Inflammatory macrophage treated with lipopolysaccharide for 4 hours (primary cell): ENCODE measurements at regions not wholly inside any gene's neighbourhood (a gene's known extent, or its start where the extent isn't known, plus 50 kb on each side); places are given as distances from the start of the nearest gene placed in this dataset.

Source experiments
- DNase-seq: peaks from one replicate; pipeline ENCODE4 v3.0.0-alpha.2; 2020

DNA sequence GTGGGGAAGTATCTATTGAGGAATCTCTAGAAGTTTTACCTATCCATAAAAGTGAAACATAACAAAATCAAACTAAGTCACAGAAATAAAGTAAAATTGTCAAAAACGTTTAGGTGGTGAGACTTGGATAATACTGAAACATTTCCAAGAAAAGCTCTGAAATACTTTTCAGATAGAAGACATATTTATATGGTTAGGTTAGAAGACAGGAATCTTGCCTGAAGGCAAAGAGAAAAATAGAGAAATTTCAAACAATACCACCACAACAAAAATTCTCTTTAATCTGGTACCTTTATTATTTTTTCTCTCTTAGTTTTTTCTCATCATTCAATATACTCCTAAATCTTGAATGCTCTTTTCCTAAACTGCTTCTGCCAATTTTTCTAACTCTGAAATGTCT, 222.7 kb upstream of the PLSCR5 start:
- DNase-seq: no peak

DNA sequence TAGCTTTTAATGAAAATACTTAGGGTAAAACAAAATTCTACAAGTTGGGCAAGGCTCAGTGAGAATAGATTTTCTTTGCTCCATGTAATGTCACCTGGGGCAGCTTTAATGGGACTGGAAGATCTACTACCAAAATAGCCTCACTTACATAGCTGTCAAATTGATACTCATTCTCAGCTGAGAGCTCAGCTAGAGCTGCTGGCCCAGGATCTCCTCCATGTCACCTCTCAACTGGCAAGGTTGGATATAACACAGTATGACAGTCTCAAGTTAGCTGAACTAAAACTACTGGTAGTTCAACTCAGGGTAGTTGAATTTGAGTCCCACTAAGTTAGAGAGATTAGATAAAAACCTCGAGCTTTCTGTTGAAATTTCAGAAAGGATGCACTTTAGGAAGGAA, 218.5 kb upstream of the PLSCR5 start:
- DNase-seq: no peak

DNA sequence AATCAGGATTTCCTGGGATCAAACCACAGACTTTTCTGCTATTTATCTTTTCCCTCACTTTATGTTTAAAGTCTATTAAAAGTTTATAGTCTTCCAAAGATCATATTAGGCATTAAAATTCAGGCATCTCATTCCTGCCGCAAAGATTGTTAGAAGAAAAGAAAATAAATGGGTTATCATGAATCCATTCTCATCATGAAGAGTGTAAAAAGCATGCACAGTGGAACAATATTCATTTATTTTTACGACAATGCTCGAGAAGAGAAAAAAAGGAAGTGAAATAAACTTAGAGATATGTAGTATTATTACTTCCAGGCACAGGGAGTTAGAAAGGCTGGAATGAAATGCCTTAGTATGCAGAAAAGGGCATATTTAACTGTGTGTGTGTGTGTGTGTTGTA, 213.7 kb upstream of the PLSCR5 start:
- DNase-seq: no peak

DNA sequence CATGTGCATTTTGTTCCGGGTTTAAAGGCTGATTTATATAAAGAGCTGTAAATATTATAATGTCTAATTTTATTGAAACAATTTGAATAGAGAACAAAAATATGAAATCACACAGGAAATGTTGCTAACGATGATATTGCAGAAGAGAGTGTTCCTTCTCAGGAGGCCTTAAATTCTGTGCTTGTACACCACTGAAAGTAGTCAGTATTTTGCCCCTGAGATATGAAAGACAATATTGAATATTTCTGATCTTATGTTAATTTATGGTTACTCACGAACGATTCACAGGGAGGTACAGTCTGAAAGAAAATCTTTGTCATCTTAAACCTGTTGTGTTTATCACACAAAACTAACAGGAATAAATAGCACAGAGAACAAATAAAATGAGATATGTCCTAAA, 213.2 kb upstream of the PLSCR5 start:
- DNase-seq: no peak

DNA sequence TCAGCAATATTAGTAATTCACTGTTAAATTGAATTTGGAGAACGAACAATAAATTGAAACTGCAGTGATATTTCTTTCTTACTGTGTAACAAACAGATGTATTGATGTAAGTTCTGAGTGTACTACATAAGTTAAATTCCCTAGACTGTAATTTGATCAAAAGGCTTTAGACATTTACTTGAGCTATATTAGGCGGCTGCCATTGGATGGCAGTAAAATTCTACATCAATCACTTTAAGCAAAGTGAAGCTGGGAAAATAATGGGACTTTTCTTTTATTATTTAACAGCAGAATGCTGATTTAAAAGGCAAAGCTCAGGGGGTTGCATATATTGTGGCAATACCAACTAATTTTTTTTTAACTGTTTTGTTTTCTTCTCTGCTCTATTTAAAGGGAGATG, 212.6 kb upstream of the PLSCR5 start:
- DNase-seq: no peak

DNA sequence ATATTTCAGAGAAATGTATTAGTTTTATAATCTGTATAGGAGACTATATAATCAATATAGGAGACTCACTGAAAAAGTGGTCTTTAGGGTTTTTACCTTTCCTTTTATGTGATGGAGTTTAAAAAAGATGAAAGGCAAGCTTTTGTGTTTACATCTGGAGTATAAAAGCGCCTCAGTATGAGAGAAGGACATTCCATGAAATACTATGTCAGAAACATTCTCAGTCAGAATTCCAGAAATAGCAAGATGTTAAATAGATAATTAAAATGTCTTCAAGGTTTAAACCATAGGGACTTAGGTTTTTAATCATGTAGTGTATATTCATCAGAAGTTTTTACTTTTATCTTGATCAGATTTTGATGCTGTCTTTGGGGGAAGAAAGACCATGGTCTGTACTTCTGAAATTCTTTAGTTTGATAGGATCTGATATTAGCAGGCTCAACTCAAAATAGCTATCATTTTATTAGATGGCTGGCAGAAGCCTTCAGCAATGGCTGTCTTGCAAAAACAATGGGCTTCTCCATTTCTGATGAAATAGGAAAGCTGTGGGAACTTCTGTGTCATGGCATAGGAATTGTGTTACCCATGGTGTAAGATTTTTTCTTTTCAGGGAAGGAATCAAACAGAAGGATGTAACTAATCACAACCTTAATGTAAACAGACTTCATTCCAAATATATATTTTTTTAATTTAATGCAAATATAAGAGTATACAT, 209.6 kb upstream of the PLSCR5 start:
- DNase-seq: no peak

DNA sequence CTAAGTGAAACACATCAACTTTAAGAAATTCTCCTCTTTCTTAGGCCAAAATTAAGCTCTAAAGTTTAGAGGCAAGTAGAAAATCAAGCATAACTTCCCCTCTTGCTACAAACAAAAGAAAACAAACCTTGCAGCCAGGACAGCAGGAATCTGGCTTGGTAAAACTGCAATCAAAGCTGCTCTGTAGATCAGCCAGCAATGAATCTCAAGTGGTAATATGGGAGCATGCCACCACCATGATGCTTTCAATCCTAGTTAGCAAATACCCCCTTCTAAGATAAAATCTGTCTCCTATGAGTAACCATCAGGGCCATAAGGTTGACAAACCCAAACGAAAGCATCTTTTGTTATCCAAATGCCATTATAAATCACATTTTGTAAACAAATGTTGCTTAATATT, 208.3 kb upstream of the PLSCR5 start:
- no peak for DNase-seq

DNA sequence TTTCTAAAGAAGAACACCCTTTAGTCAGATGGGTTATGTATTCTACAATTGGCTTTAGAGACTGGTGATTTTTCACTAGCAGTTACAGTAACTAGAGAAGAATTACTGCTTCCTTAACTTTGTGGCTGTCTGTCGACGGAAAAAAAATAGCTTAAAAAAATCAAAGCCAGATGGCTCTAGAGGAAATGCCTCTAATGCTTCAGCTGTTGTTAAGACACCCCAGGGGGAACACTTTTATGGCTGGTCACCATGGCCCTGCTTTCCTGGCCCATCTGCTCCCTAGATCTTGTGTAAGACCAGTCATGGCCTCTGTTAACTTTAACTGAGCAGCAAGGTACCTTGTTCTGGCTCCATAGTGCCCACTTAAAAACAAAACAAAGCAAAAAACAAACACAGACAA, 198.6 kb upstream of the PLSCR5 start:
- DNase-seq: no peak

DNA sequence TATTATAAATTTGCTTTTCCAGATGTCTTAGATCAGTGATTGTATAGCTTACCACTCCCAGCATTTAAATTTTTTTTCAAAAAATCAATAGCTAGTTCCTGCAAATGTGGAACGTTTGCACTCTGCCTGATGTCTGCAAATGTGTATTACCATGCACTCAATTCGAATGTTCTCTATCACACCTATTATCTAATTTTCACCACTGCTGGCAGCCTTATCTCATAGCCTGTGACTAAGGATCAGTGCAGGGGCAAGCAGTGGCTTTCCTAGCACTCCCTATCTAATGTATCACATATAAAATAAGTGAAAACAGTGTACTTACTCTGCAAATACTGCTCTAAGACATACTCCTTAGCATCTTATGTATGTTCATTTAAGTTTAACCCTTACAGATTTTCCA, 196.3 kb upstream of the PLSCR5 start:
- DNase-seq: no peak

DNA sequence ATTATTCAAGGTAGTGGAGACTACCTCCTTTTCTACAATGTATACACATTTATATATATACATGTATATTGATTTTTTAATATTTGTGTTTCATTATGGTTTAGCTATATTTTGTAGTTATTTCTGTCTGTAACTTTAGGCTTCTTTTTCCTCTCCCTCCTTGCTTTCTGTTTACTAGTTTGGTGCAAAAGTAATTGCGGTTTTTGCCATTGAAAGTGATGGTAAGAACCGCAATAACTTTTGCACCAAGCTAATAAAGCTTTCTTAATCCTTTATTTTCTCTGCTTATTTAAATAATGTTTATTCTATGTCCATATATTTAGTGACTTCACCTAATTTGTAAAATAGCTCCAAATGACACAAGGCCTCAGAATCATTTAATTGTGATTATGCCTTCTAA, 195.3 kb upstream of the PLSCR5 start:
- no peak for DNase-seq

DNA sequence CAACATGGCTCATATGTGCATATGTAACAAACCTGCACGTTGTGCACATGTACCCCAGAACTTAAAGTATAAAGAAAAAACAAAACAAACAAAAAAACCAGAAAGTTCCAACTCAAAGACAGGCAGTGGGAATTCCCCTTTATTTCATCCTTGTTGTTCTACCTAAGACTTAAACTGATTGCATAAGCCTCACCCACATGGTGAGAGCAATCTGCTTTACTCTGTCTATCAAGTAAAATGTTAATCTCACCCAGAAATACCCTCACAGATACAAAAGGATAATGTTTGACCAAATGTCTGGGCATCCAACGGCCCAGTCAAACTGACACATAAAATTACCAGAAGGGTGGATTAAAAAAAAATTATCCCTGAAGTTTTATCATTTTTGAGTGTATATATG, 190.9 kb upstream of the PLSCR5 start:
- no peak for DNase-seq

DNA sequence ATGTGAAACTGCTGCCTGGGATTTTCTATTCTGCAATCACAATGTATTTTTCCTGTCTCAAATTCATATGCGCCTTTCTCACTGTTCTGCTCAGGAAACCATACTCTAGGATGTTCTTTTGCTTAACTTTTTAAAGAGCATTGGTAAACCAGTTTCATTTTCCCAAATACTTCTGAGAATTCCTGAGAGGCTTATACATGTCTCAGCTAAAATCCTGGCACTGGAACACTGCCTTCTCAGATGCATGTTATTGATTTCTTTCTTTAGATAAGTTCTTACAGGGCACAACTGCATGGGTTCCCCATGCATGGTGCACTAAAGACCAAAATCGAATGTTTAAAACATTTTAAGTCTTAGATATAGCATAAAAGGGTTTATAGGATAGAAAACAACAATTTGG, 178.3 kb upstream of the PLSCR5 start:
- DNase-seq: no peak

DNA sequence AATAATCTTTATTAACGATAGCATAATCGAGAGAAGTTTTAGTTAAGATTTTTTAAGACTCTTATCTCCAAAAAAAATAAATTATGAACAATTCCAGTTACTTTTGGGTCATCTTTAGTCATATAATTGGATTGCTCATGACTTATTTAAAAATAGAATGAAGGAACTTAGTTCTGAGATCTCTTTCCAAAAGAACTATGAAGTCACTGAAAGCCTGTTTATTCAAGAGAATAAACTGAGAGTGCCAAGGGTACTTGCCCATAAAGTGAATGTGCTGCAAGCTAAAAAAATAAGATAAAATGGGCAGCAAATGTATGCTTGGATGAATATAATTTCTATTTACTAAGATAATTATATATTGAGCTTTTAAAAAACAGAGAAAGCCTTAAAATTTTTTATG, 176.5 kb upstream of the PLSCR5 start:
- DNase-seq: no peak

DNA sequence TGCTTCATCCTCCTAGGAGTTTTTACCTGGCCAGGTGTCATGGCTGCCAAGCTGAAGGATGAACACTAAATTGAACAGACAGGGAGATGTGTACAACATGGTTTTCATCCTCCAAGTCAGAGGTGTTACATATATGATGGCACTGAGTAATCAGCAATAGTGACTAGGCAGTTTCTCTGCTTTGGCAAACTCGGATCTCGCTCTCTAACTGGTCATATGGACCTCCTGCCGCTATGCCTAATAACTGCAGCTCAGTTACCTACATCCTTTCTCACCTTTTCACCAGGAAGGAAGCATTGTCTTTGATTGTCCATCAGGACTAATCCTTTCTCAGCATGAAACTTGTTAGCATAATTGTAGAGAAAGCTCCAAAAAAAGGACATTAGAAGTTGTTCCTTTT, 175.9 kb upstream of the PLSCR5 start:
- no peak for DNase-seq

DNA sequence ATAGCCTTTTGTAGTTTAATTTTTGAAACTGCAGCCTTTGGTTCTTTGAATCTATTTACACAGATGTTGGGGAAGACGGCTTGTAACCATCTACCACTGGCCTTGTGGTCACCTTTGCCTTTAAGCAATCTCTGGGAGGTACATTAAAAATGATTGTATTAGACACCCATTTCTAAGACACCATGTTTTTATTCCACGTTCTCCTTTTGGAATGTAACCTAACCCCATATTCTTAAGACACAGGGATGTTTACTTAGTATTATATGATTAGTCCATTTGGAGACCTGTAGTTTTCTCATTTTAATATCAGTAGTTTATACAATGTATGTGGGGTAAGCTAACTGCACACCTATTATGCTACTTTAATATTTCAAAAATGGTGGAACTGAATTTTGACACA, 175.1 kb upstream of the PLSCR5 start:
- no peak for DNase-seq

DNA sequence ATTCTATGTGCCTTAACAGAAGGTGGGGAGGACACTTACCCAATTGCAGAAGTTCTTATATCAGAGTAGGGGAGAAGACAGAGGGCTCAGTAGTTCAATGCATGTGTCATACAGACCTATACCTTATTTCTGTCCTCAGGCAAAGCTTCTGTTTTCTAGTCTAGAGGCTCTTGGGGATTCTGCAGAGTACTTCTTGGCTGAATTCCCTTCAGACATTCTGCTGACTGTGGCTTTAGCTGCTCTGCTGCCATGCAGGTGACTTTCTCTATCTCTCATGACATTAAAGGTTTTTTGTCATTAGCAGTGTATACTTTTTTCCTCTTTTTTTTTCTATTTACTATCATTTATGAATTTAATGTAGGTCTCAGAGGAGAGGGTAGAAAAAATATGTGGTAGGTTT, 172.8 kb upstream of the PLSCR5 start:
- no peak for DNase-seq

DNA sequence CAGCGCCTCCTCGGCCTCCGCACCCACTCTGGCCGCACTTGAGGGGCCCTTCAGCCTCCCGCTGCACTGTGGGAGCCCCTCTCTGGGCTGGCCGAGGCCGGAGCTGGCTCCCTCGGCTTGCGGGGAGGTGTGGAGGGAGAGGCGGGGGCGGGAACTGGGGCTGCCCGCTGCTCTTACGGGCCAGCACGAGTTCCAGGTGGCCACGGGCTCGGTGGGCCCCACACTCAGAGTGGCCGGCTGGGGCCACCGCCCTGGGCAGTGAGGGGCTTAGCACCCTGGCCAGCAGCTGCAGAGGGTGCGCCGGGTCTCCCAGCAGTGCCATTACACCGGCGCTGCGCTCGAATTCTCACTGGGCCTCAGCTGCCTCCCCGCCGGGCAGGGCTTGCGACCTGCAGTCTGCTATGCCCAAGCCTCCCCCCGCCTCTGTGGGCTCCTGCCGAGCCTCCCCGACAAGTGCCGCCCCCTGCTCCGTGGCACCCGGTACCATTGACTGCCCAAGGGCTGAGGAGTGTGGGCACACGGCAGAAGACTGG, 167.1 kb upstream of the PLSCR5 start:
- no peak for DNase-seq

DNA sequence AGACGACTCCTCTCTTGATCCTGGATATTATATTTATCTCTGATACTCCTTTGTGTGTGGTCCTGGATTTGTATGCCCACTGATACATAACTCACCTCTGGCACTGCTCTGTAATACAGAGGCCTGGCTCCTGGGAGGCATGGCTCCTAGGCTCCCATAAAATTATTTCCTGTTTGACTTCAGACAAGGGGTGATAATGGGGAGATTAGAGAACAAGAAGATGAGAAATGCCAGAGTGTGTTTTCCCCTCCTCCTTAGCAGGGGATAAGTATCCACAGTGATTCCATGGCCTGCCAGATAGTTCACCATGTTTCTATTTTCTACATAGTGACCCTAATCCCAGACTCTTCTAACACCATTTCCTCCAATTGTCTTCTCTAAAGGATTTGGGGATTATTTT, 165.7 kb upstream of the PLSCR5 start:
- no peak for DNase-seq

DNA sequence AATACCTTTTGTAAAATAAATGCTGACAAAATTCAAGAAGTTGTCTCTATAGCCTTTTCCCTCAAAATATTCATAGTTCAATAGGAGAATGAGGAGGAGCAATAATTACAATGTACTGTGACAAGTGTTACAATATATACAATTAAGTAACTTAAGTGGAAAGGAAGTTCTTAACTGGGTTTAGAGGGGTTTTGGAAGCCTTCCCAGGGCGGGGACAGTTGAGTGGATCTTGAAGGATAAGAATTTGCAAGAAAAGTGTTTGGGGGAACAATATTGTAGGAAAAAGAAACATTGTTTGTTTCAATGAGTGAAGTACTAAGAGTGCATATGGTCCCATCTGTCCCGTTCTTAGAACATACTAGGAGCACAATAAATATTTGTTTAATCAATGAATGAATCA, 165.2 kb upstream of the PLSCR5 start:
- DNase-seq: no peak

DNA sequence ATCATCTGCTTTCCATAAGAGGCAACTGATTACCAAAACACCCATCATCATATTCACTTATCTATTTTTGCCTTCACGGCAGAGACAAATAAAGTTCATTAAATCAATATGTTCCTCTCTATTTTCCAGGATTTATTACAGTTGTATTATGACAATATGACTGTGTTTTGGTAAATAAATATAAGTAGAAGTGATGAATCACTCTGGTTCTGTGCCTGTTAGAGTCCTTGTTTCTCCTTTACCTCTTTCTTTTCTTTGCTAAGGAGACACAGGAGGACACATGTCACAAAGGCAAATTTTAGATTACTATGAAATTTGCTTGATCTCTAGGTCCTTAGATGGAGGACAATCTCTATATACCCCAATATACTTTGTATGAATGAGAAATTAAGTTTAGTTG, 152.6 kb upstream of the PLSCR5 start:
- no peak for DNase-seq

DNA sequence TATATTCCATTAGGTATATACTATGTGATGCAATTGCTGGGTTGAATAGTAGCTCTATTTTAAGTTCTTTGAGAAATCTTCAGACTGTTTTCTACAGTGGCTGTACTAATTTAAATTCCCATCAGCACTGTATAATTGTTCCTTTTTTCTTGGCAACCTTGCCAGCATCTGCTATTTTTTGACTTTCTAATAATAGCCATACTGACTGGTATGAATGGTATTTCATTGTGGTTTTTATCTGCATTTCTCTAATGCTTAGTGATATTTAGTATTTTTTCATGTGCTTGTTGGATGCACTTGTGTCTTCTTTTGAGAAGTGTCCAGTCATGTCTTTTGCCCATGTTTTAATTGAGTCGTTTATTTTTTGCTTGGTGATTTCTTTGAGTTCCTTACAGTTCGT, 145.1 kb upstream of the PLSCR5 start:
- no peak for DNase-seq

DNA sequence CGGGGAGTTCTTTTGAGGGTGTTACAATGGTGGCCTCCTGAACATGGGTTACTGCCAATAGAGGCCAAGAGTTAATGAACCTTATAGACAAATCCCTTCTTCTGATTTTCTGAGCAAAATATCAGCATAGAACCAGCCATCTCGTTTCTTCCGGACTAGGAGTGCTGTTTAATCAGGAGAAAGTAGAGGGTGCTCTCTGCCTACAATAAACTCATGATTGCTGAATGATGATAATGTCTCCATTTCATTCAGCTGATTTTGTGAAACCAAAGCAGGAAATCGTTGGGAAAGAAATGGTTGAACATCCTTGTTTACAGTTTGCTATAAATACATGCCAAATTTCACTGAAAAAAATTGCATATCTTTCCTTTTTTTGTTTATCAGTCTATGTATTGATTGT, 142.8 kb upstream of the PLSCR5 start:
- DNase-seq: no peak

DNA sequence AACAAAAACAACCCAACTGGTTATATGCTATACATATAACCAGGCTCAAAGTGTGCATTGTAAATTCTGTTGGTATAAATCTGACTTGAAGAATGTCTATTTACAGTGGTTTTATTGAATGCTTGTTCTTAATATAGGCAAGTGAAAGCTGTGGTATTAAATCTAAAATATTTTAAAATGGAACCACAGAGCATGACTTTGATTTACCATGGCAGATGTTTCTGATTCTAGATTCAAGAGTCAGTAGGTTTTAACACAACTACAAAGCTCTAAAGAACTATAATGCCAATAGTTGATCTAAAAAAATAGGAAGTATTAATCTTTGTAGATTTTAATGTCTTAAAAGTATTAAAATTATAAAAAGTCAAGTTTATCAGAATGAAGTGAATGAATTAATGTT, 141.9 kb upstream of the PLSCR5 start:
- no peak for DNase-seq

DNA sequence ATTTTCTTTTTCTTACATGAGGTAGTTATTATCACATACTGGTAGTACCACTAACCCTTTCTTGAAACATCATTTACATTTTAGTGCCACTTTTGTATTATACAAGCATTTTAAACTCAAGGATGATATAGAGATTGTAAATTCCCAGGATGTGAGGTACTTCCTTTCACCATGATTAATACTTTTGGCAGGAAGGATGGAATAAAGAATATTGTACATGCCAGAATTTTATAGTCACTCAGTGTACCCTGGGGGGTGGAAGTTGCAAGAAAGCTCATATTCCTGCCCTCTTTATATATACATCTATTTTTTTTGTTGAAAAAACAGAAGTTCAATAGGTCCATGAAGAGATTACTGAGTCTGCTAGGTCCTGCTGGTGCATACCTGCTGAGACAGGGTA, 141.0 kb upstream of the PLSCR5 start:
- no peak for DNase-seq

DNA sequence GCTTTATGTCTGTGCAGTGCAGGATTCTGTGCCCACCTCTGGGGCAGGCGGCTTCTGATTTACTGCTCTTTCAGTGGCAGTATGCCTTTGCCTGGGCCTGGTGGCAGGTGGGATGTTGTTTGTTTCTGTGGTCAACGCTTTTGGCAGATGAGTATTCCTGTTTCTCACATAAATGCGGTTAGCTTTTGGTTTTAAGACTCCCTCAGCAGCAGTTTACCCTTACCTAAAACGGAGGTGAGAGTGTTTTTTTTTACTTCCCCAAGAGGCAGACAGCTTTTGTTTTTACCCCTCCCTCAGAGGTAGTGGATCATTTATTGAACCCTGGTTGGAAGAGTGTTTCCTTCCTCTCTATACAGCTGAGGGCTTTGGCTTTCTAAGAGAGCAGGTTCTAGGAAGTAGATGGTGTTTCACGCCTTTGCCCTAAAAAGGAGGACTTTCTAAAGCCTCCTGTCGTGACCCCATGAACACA, 134.1 kb upstream of the PLSCR5 start:
- DNase-seq: no peak
